HCT116 (cell line): ENCODE measurements at regions not wholly inside any gene's neighbourhood (a gene's known extent, or its start where the extent isn't known, plus 50 kb on each side); places are given as distances from the start of the nearest gene placed in this dataset.

Experiments
- ATAC-seq: fragments of 200-7000 bp; cut with Tn5 transposase; 2 replicates; pipeline ENCODE4 v1.9.1; 2020; ENCODE audit warnings: mild to moderate bottlenecking, moderate library complexity
- BruUV-seq: library from RNA; stranded (reverse); fragments of 400-500 nt; replicated peaks from 2 replicates; lab custom pipeline; 2021; lab: Mats Ljungman, UMichigan
- CTCF ChIA-PET: fragments of 300-600 bp; sonication (Branson Sonifier 250); formaldehyde crosslinking; loops from one replicate; lab custom pipeline; 2021; ENCODE audit warnings: antibody characterized with exemption; lab: Charles Lee
- POLR2A ChIA-PET: fragments of 300-600, 350-600 bp; sonication (Branson Sonifier 250); formaldehyde crosslinking; loops from one replicate; lab custom pipeline; 2021; ENCODE audit warnings: antibody characterized with exemption; lab: Charles Lee
- RAD21 ChIA-PET, 2 experiments: fragments of 300-600 bp; sonication (Branson Sonifier 250); formaldehyde crosslinking; loops; one replicate each; lab custom pipeline; 2023; ENCODE audit warnings: low total read pairs in 2 of 2; ENCODE audit not compliant: uncharacterized antibody in 2 of 2, unreplicated experiment in 2 of 2, low non-redundant PET in 1 of 2; lab: Charles Lee
- DNase-seq: peaks from one replicate; pipeline ENCODE4 v3.0.0-alpha.2; 2010; ENCODE audit warnings: low read depth, low spot score
- H2AFZ ChIP-seq: fragments of 200-600 bp; shearing (Covaris generic), sonication (generic); 2 replicates; pipeline ENCODE4 v1.6.1; 2017; ENCODE audit warnings: low read depth, mixed run types, mixed read lengths, antibody characterized with exemption, low read length; ENCODE audit not compliant: poor library complexity, severe bottlenecking
- H3K27ac ChIP-seq: 2 replicates; pipeline ENCODE4 v1.5.1; 2012; ENCODE audit warnings: low read depth, low read length
- H3K27me3 ChIP-seq: fragments of 200-600 bp; sonication (generic); 2 replicates; pipeline ENCODE4 v1.6.1; 2016; ENCODE audit warnings: mixed run types, low read length, mixed read lengths; ENCODE audit not compliant: insufficient read depth
- H3K36me3 ChIP-seq, 2 experiments: fragments of 200-500 bp in 1 of 2; fragments of 200-600 bp in 1 of 2; sonication (Bioruptor generic) in 1 of 2; sonication (generic) in 1 of 2; 2 replicates each; pipeline versions ENCODE4 v1.5.1 to v1.6.1; 2014 to 2016; ENCODE audit warnings: low read length in 2 of 2, inconsistent platforms in 1 of 2, mixed read lengths in 1 of 2, mixed run types in 1 of 2; ENCODE audit not compliant: insufficient read depth in 2 of 2, control insufficient read depth in 1 of 2
- H3K4me1 ChIP-seq, 2 experiments: fragments of 200-600 bp in 1 of 2; sonication (generic) in 1 of 2; 2 replicates each; pipeline versions ENCODE4 v1.5.1 to v1.6.1; 2012 to 2017; ENCODE audit warnings: low read length in 2 of 2, inconsistent platforms in 1 of 2, mild to moderate bottlenecking in 1 of 2, mixed read lengths in 1 of 2, mixed run types in 1 of 2, moderate library complexity in 1 of 2; ENCODE audit not compliant: insufficient read depth in 2 of 2, control insufficient read depth in 1 of 2
- H3K4me2 ChIP-seq: fragments of 200-600 bp; sonication (generic); 2 replicates; pipeline ENCODE4 v1.6.1; 2017; ENCODE audit warnings: mixed run types, low read length, mixed read lengths
- H3K4me3 ChIP-seq, 2 experiments: fragments of 200-600 bp in 1 of 2; sonication (generic) in 1 of 2; replicated peaks in 1 of 2; 2 replicates each; pipeline ENCODE4 v1.5.1; 2011 to 2016; ENCODE audit warnings: low read length in 2 of 2, control low read depth in 1 of 2, low read depth in 1 of 2, mild to moderate bottlenecking in 1 of 2, mixed read lengths in 1 of 2, mixed run types in 1 of 2
- H3K79me2 ChIP-seq: fragments of 200-600 bp; sonication (generic); 2 replicates; pipeline ENCODE4 v1.6.1; 2017; ENCODE audit warnings: mild to moderate bottlenecking, mixed run types, low read length, moderate library complexity, mixed read lengths; ENCODE audit not compliant: insufficient read depth
- H3K9ac ChIP-seq: fragments of 200-600 bp; sonication (generic); 2 replicates; pipeline ENCODE4 v1.6.1; 2016; ENCODE audit warnings: low read length, mixed read lengths
- H3K9me2 ChIP-seq: fragments of 200-600 bp; sonication (generic), shearing (Covaris generic); 2 replicates; pipeline ENCODE4 v1.6.1; 2017; ENCODE audit warnings: mixed run types, mild to moderate bottlenecking, moderate library complexity; ENCODE audit not compliant: insufficient read depth
- H3K9me3 ChIP-seq, 2 experiments: fragments of 200-500 bp in 1 of 2; fragments of 200-600 bp in 1 of 2; sonication (Bioruptor generic) in 1 of 2; sonication (generic) in 1 of 2; 2 replicates each; pipeline ENCODE4 v1.6.1; 2014 to 2017; ENCODE audit warnings: low read length in 2 of 2, mixed read lengths in 2 of 2, inconsistent platforms in 1 of 2, low read depth in 1 of 2, mild to moderate bottlenecking in 1 of 2, mixed run types in 1 of 2, moderate library complexity in 1 of 2; ENCODE audit not compliant: control insufficient read depth in 1 of 2, insufficient read depth in 1 of 2
- H4K20me1 ChIP-seq: fragments of 200-600 bp; sonication (generic), shearing (Covaris generic); 2 replicates; pipeline ENCODE4 v1.6.1; 2017; ENCODE audit warnings: mixed run types, mild to moderate bottlenecking, moderate library complexity; ENCODE audit not compliant: insufficient read depth
- CBX3 ChIP-seq: IDR thresholded peaks from 2 replicates; pipeline ENCODE4 v1.6.1; 2012; ENCODE audit warnings: low read depth
- CTCF ChIP-seq, 3 experiments: fragments of 200-600 bp in 1 of 3; sonication (generic) in 1 of 3; IDR thresholded peaks in 2 of 3; conservative IDR thresholded peaks in 1 of 3; 2 replicates each; pipeline ENCODE4 v1.5.1; 2012 to 2017; ENCODE audit warnings: low read depth in 2 of 3, low read length in 2 of 3, antibody characterized with exemption in 1 of 3, borderline replicate concordance in 1 of 3, control low read depth in 1 of 3, mild to moderate bottlenecking in 1 of 3, mixed read lengths in 1 of 3, mixed run types in 1 of 3, moderate library complexity in 1 of 3; ENCODE audit not compliant: insufficient read depth in 1 of 3
- EGR1 ChIP-seq: IDR thresholded peaks from 2 replicates; pipeline ENCODE4 v1.6.1; 2012; ENCODE audit warnings: low read depth
- ELF1 ChIP-seq: IDR thresholded peaks from 2 replicates; pipeline ENCODE4 v1.6.1; 2012; ENCODE audit warnings: low read depth, borderline replicate concordance
- EZH2 ChIP-seq: fragments of 200-600 bp; sonication (generic); IDR thresholded peaks from 2 replicates; pipeline ENCODE4 v1.6.1; 2017; ENCODE audit warnings: antibody characterized with exemption, mixed run types
- FOSL1 ChIP-seq: IDR thresholded peaks from 2 replicates; pipeline ENCODE4 v1.6.1; 2012; ENCODE audit warnings: low read depth
- JUND ChIP-seq: IDR thresholded peaks from 2 replicates; pipeline ENCODE4 v1.6.1; 2012
- RAD21 ChIP-seq: IDR thresholded peaks from 2 replicates; pipeline ENCODE4 v1.6.1; 2012; ENCODE audit warnings: low read depth, mild to moderate bottlenecking
- REST ChIP-seq: IDR thresholded peaks from 2 replicates; pipeline ENCODE4 v1.6.1; 2012; ENCODE audit warnings: low read depth
- SIN3A ChIP-seq: IDR thresholded peaks from 2 replicates; pipeline ENCODE4 v1.6.1; 2012; ENCODE audit warnings: low read depth
- SP1 ChIP-seq: IDR thresholded peaks from 2 replicates; pipeline ENCODE4 v1.6.1; 2012; ENCODE audit warnings: low read depth
- TCF7L2 ChIP-seq: IDR thresholded peaks from 2 replicates; pipeline ENCODE4 v1.7.0; 2011; ENCODE audit warnings: borderline replicate concordance, inconsistent platforms; ENCODE audit not compliant: insufficient read depth, insufficient read length; ENCODE audit errors: extremely low read depth
- ZBTB33 ChIP-seq: IDR thresholded peaks from 2 replicates; pipeline ENCODE4 v1.6.1; 2011; ENCODE audit warnings: mild to moderate bottlenecking, low read length, moderate library complexity; ENCODE audit not compliant: insufficient replicate concordance; ENCODE audit errors: extremely low read depth
- intact Hi-C: fragments of 100-400 bp; cut with micrococcal nuclease; formaldehyde crosslinking; loops from 2 replicates; pipeline ENCODE4 v1.10.0; 2022

- Histone ChIP-seq H3K27me3 (no peaks in the 10 kb centered on the region), H3K9ac (no peak overlapping the region), H3K36me3 (peaks cover 6 to 11% of the 10 kb centered on the region in 2 experiments; a peak in 3 of 4 replicates), H4K20me1 (no peaks in the 10 kb centered on the region), H3K9me3 (no peaks in the 10 kb centered on the region), H3K4me2 (no peak overlapping the region), H3K27ac (no peak overlapping the region), H2AFZ (no peak overlapping the region), H3K79me2 (no peaks in the 10 kb centered on the region), H3K4me3 (no peak overlapping the region), H3K4me1 (peaks cover 0 to 11% of the 10 kb centered on the region in 2 experiments; a peak in 1 of 4 replicates), H3K9me2 (no peaks in the 10 kb centered on the region)
- ATAC-seq = no peak
- ChIA-PET CTCF (no interaction called here), POLR2A (no interaction called here), RAD21 (no interaction called here)
- no TSS peak for BruUV-seq
- no peak for DNase-seq
- TF ChIP-seq CBX3 (no peak), FOSL1 (no peak), ZBTB33 (no peak), REST (no peak), EGR1 (no peak), JUND (no peak), RAD21 (no peak), SP1 (no peak), CTCF (IDR thresholded peaks at IDR 0.05 in 2 of 3, conservative IDR thresholded peaks at IDR 0.05 in 1 of 3; ENCODE audit: borderline replicate concordance in 1 of 3, insufficient read depth in 1 of 3, low read depth in 2 of 3, low read length in 2 of 3) (no peak), EZH2 (no peak), ELF1 (no peak), SIN3A (no peak), TCF7L2 (no peak)
- intact Hi-C loops = no loop called here
Observed at GRCh38 chr12:113756609-113757008, 209.5 kb downstream of the RBM19 start.
